ENCODE measurements at regions not wholly inside any gene's neighbourhood (a gene's known extent, or its start where the extent isn't known, plus 50 kb on each side); places are given as distances from the start of the nearest gene placed in this dataset.

DNA sequence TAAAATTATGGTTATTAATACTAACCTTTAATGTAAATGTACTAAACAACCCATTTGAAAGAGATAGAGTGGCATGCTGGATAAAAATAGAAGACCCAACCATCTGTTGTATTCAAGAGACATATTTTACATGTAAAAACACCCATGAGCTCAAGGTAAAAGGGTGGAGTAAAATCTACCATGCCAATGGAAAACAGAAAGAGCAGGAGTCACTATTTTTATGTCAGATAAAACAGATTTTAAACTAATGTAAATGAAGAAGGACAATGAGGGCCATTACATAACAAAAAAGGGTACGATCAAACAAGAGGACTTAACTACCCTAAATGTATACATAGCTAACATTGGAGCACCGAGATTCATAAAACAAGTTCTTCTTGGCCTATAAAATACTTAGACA lies 66.3 kb downstream of the ITM2A start:
- no peak for DNase-seq (ENCODE audit: low read depth in 1 of 2, low spot score in 1 of 2)

GRCh38 chrX:79290596-79290995 lies 76.5 kb downstream of the ITM2A start:
- DNase-seq (ENCODE audit: low read depth in 1 of 2, low spot score in 1 of 2) = no peak

- no peak for DNase-seq (ENCODE audit: low read depth in 1 of 2, low spot score in 1 of 2)
Observed at GRCh38 chrX:79288733-79289132, 78.4 kb downstream of the ITM2A start.

- DNase-seq (ENCODE audit: low read depth in 1 of 2, low spot score in 1 of 2) = no peak
Observed at GRCh38 chrX:79287724-79288123, 79.4 kb downstream of the ITM2A start.

GRCh38 chrX:79281775-79282174 lies 85.4 kb downstream of the ITM2A start:
- DNase-seq (ENCODE audit: low read depth in 1 of 2, low spot score in 1 of 2) = no peak

- peak; percentile 26 to 64 for DNase-seq (ENCODE audit: low read depth in 1 of 2, low spot score in 1 of 2)
Observed at GRCh38 chrX:79270401-79270800, 96.7 kb downstream of the ITM2A start.

- DNase-seq (ENCODE audit: low read depth in 1 of 2, low spot score in 1 of 2) = no peak
Observed at GRCh38 chrX:79268788-79269187, 98.3 kb downstream of the ITM2A start.

- DNase-seq (ENCODE audit: low read depth in 1 of 2, low spot score in 1 of 2) = no peak
Observed at GRCh38 chrX:79266702-79267101, 100.4 kb downstream of the ITM2A start.

- DNase-seq (ENCODE audit: low read depth in 1 of 2, low spot score in 1 of 2) = no peak
Observed at GRCh38 chrX:79263550-79263949, 103.6 kb downstream of the ITM2A start.

DNA sequence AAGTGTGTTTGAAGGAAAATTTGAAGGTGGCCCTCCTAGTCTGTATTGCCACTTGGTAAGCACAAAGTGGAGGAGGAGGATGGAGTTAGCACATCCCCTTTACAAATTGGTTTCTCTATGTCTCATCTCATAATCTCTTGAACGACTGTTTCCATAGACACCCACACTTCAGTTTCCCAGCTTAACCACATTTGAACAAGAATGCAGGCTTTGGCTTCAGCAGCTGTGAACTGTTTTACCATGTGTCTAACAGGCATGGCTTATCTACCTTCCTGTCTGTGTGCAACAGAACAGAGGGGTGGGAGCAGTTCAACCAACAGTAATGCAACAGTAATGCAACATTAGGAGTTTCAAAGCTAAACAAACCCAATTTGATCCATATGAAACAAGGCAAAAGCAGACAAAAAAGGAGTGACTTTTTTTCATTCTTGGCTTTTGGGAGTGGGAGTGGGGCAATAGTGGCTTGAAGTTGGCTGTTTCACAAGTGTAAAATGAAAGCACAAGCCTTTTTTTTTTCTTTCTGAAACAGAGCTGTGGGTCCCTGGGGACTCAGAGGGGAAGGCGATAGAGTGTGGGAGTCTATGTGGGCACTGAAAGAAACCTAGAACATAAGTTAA lies 108.0 kb downstream of the ITM2A start:
- peak in 1 of 2 donors; percentile 48 for DNase-seq (ENCODE audit: low read depth in 1 of 2, low spot score in 1 of 2)

DNA sequence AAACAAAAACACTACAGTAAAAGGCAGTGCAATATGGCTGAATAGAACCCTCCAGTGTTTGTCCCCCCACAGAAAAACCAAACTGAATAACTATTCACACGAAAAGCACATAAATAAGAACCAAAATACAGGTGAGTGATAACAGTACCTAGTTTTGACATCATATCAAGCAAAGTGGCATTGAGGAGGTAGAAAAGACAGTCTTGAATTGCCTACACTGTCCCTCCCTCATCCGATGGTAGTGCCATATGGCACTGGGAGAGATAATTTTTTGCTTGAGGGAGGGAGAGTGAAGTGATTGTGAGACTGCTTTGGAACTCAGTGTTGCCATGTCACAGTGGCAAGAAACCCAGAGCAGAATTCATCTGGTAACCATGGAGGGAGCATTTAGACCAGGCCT lies 99.2 kb downstream of the GPR174 start:
- DNase-seq (ENCODE audit: low read depth in 1 of 2, low spot score in 1 of 2) = no peak

DNA sequence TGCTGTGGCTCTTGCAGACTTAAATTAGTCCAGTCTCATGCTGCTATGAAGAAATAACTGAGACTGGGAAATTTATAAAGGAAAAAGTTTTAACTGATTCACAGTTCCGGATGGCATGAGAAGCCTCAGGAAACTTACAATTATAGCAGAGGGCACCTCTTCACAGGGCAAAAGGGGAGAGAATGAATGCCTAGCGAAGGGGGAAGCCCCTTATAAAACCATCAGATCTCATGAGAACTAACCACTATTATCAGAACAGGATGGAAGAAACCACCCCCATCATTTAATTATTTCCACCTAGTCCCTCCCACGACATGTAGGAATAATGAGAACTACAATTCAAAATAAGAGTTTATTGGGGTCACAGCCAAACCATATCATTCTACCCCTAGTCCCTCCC lies 91.4 kb downstream of the GPR174 start:
- DNase-seq (ENCODE audit: low read depth in 1 of 2, low spot score in 1 of 2) = no peak

DNA sequence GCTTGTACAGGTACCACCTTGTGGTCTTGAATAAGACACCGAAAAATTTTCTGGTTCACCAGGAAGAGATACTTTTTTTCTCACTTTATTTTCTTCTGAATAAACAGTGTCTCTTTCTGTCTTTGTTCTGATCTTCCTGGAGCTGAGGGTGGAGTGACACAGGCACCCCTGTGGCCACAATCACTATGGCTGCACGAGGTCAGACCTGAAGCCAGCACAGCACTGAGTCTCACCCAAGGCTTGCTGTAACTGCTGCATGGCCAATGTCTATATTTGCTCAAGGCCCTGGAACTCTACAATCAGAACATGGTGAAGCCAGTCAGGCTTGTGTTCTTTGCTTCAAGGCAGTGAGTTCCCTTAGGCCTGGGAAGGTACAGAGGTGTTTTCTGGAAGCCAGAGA lies 87.2 kb downstream of the GPR174 start:
- no peak for DNase-seq (ENCODE audit: low read depth in 1 of 2, low spot score in 1 of 2)

Data from activated CD4-positive, alpha-beta T cell treated with anti-CD3 and anti-CD28 coated beads, Interleukin-2, amount 50 U/mL, for 24 hours (primary cell).